ENCODE measurements at regions not wholly inside any gene's neighbourhood (a gene's known extent, or its start where the extent isn't known, plus 50 kb on each side); places are given as distances from the start of the nearest gene placed in this dataset.

- no peaks in the 10 kb centered on the region for H3K4me1 ChIP-seq
- DNase-seq (peak in 1 of 2 donors; percentile 2), ATAC-seq (ENCODE audit: low FRiP score in 2 of 2) (no peak)
- H3K36me3 ChIP-seq = no peaks in the 10 kb centered on the region
- no peak for TF ChIP-seq EP300 (IDR thresholded peaks at IDR 0.05)
- no peak for TF ChIP-seq POLR2A (IDR thresholded peaks at IDR 0.05)
- TF ChIP-seq CTCF (IDR thresholded peaks at IDR 0.05) = no peak
- no peak for TF ChIP-seq POLR2AphosphoS5 (IDR thresholded peaks at IDR 0.05)
- no peaks in the 10 kb centered on the region for H3K27me3 ChIP-seq
- no peak overlapping the region for H3K27ac ChIP-seq
- no peak overlapping the region for H3K4me3 ChIP-seq
- 90 to 91% methylated on average over 14 of the region's 14 CpGs for WGBS, 2 donors
- H3K9me3 ChIP-seq = peaks cover 0 to 5% (median 2%) of the 10 kb centered on the region in 4 donors
Observed at GRCh38 chr10:130233035-130233360, 96.8 kb downstream of the GLRX3 start.

GRCh38 chr10:130233426-130233825 is 97.2 kb downstream of the GLRX3 start:
- Histone ChIP-seq H3K9me3 (peaks cover 0 to 5% (median 0%) of the 10 kb centered on the region in 4 donors), H3K4me1 (no peaks in the 10 kb centered on the region), H3K4me3 (no peak overlapping the region), H3K36me3 (no peaks in the 10 kb centered on the region), H3K27ac (no peak overlapping the region), H3K27me3 (no peaks in the 10 kb centered on the region)
- TF ChIP-seq CTCF (IDR thresholded peaks at IDR 0.05) (no peak), POLR2A (IDR thresholded peaks at IDR 0.05) (no peak), POLR2AphosphoS5 (IDR thresholded peaks at IDR 0.05) (no peak), EP300 (IDR thresholded peaks at IDR 0.05) (no peak)
- ATAC-seq (ENCODE audit: low FRiP score in 2 of 2) (no peak), DNase-seq (peak in 1 of 2 donors; percentile 12)
- WGBS, 2 donors = 79 to 86% methylated on average over 5 to 8 of the region's 8 CpGs

GRCh38 chr10:130234171-130234965 is 98.2 kb downstream of the GLRX3 start:
- H3K4me3 ChIP-seq = no peak overlapping the region
- no peaks in the 10 kb centered on the region for H3K4me1 ChIP-seq
- 77 to 79% methylated on average over 6 to 10 of the region's 10 CpGs for WGBS, 2 donors
- no peak overlapping the region for H3K27ac ChIP-seq
- H3K36me3 ChIP-seq = no peaks in the 10 kb centered on the region
- DNase-seq (peak in 1 of 2 donors; percentile 8), ATAC-seq (ENCODE audit: low FRiP score in 2 of 2) (no peak)
- no peaks in the 10 kb centered on the region for H3K9me3 ChIP-seq
- TF ChIP-seq POLR2A (IDR thresholded peaks at IDR 0.05) (no peak), EP300 (IDR thresholded peaks at IDR 0.05) (no peak), CTCF (IDR thresholded peaks at IDR 0.05) (no peak), POLR2AphosphoS5 (IDR thresholded peaks at IDR 0.05) (no peak)
- no peaks in the 10 kb centered on the region for H3K27me3 ChIP-seq

- H3K4me1 ChIP-seq = no peaks in the 10 kb centered on the region
- H3K27me3 ChIP-seq = no peaks in the 10 kb centered on the region
- H3K36me3 ChIP-seq = no peaks in the 10 kb centered on the region
- no peak overlapping the region for H3K27ac ChIP-seq
- no peak for ATAC-seq (ENCODE audit: low FRiP score in 2 of 2)
- WGBS, 2 donors = 50 to 86% methylated on average over 1 of the region's 1 CpG
- H3K4me3 ChIP-seq = no peak overlapping the region
- peak in 1 of 2 donors; percentile 1 for DNase-seq
- peaks cover 0 to 11% (median 6%) of the 10 kb centered on the region in 4 donors for H3K9me3 ChIP-seq
- no peak for TF ChIP-seq POLR2AphosphoS5 (IDR thresholded peaks at IDR 0.05)
- no peak for TF ChIP-seq EP300 (IDR thresholded peaks at IDR 0.05)
- TF ChIP-seq CTCF (IDR thresholded peaks at IDR 0.05) = no peak
- TF ChIP-seq POLR2A (IDR thresholded peaks at IDR 0.05) = no peak
Observed at GRCh38 chr10:130236711-130237110, 100.5 kb downstream of the GLRX3 start.

GRCh38 chr10:130240409-130240808 is 104.2 kb downstream of the GLRX3 start:
- WGBS, 2 donors = 91 to 92% methylated on average over 2 of the region's 2 CpGs
- Histone ChIP-seq H3K27ac (no peak overlapping the region), H3K9me3 (peaks cover 0 to 11% (median 6%) of the 10 kb centered on the region in 4 donors), H3K4me3 (no peak overlapping the region), H3K36me3 (no peaks in the 10 kb centered on the region), H3K4me1 (no peaks in the 10 kb centered on the region), H3K27me3 (no peaks in the 10 kb centered on the region)
- no peak for ATAC-seq (ENCODE audit: low FRiP score in 2 of 2)
- no peak for TF ChIP-seq CTCF (IDR thresholded peaks at IDR 0.05)
- no peak for TF ChIP-seq POLR2AphosphoS5 (IDR thresholded peaks at IDR 0.05)
- no peak for TF ChIP-seq EP300 (IDR thresholded peaks at IDR 0.05)
- TF ChIP-seq POLR2A (IDR thresholded peaks at IDR 0.05) = no peak
- no peak for DNase-seq
